ENCODE measurements at regions not wholly inside any gene's neighbourhood (a gene's known extent, or its start where the extent isn't known, plus 50 kb on each side); places are given as distances from the start of the nearest gene placed in this dataset.

DNA sequence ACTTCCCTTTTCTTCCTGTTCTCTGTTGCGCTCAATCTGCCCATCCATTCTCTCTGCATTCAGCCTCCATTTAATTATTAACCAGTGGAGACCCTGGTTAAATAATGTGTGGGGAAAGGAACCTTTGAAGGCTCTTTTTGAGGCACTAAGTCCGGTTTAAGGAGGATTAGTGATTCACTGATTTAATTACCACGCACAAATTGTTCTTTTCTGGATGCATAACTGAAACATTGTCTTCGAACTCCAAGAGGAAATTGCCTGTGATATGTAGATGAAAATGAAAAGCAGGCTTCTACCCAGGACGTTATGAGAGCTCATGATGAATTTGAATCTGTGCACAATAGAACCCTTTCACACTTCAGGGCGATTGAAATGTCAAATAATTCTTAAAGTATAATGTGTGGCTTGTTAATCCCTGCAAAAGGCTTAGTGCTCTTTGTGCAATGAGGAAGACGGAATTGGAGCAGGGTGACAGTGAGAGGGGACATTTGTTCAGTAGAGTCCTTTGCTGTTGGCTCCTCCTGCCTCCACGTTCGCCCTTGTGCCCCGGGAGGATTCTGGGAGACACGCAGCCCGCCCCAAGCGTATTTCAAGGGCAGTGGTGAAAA lies 51.1 kb upstream of the ZNF236 start:
- H3K4me1 ChIP-seq (ENCODE audit: insufficient read depth), result no peaks in the 10 kb centered on the region
- no peaks in the 10 kb centered on the region for H3K36me3 ChIP-seq (ENCODE audit: low read depth)
- no peaks in the 10 kb centered on the region for H3K9me2 ChIP-seq (ENCODE audit: insufficient read depth)
- H3K4me2 ChIP-seq (ENCODE audit: unreplicated experiment), result no peak overlapping the region
- H3K4me3 ChIP-seq, result no peak overlapping the region
- 47 to 51% methylated on average over 13 of the region's 13 CpGs for WGBS, 2 experiments (ENCODE audit: low coverage in 1 of 2, low lambda C conversion rate in 2 of 2, missing lambda C conversion rate in 2 of 2)
- H3F3A ChIP-seq (ENCODE audit: insufficient read depth), result no peaks in the 10 kb centered on the region
- no peaks in the 10 kb centered on the region for H3K79me2 ChIP-seq (ENCODE audit: insufficient read depth)
- H2AFZ ChIP-seq, result no peak overlapping the region
- no peak overlapping the region for H3K27ac ChIP-seq
- no peak for TF ChIP-seq EZH2phosphoT487 (IDR thresholded peaks at IDR 0.05; ENCODE audit: insufficient read depth, low read depth)
- no peak for TF ChIP-seq EZH2 (IDR thresholded peaks at IDR 0.05; ENCODE audit: insufficient read depth, poor library complexity, severe bottlenecking)
- in situ Hi-C loops (cut with MboI), result no loop called here
- no peaks in the 10 kb centered on the region for H3K9me3 ChIP-seq (ENCODE audit: low read depth)
- DNase-seq, result no peak
- no peaks in the 10 kb centered on the region for H4K20me1 ChIP-seq (ENCODE audit: insufficient read depth)
- H3K9ac ChIP-seq, result no peak overlapping the region
- H3K27me3 ChIP-seq (replicated peaks; ENCODE audit: insufficient read depth), result no peaks in the 10 kb centered on the region

DNA sequence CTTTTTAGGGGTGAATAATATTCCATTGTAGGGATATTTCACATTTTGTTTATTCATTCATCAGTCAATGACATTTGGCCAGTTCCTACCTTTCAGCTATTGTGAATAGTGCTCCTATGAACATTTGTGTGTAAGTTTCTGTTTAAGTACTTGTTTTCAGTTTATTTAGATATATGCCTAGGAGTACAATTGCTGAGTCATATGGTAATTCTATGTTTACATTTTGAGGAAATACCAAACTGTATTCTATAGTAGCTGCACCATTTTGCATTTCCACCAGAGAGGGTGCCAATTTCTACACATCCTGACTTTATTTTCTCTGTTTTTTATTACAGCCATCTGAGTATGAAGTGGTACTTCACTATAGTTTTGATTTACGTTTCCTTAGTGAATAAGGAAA lies 54.4 kb upstream of the ZNF236 start:
- Histone ChIP-seq H3K9me2 (ENCODE audit: insufficient read depth) (no peaks in the 10 kb centered on the region), H3K79me2 (ENCODE audit: insufficient read depth) (no peaks in the 10 kb centered on the region), H3K9me3 (ENCODE audit: low read depth) (no peaks in the 10 kb centered on the region), H3K9ac (no peak overlapping the region), H3K4me2 (ENCODE audit: unreplicated experiment) (no peak overlapping the region), H3K4me3 (no peak overlapping the region), H3F3A (ENCODE audit: insufficient read depth) (no peaks in the 10 kb centered on the region), H4K20me1 (ENCODE audit: insufficient read depth) (no peaks in the 10 kb centered on the region), H2AFZ (no peak overlapping the region), H3K27me3 (replicated peaks; ENCODE audit: insufficient read depth) (no peaks in the 10 kb centered on the region), H3K36me3 (ENCODE audit: low read depth) (no peaks in the 10 kb centered on the region), H3K27ac (no peak overlapping the region), H3K4me1 (ENCODE audit: insufficient read depth) (no peaks in the 10 kb centered on the region)
- in situ Hi-C loops (cut with MboI), result no loop called here
- TF ChIP-seq EZH2 (IDR thresholded peaks at IDR 0.05; ENCODE audit: insufficient read depth, poor library complexity, severe bottlenecking) (no peak), EZH2phosphoT487 (IDR thresholded peaks at IDR 0.05; ENCODE audit: insufficient read depth, low read depth) (no peak)
- WGBS, 2 experiments (ENCODE audit: low coverage in 1 of 2, low lambda C conversion rate in 2 of 2, missing lambda C conversion rate in 2 of 2), result 10 to 19% methylated on average over 1 of the region's 1 CpG
- no peak for DNase-seq

- no peak overlapping the region for H3K4me2 ChIP-seq (ENCODE audit: unreplicated experiment)
- 68 to 72% methylated on average over 7 of the region's 7 CpGs for WGBS, 2 experiments (ENCODE audit: low coverage in 1 of 2, low lambda C conversion rate in 2 of 2, missing lambda C conversion rate in 2 of 2)
- H2AFZ ChIP-seq, result no peak overlapping the region
- no peak overlapping the region for H3K4me3 ChIP-seq
- no peaks in the 10 kb centered on the region for H3F3A ChIP-seq (ENCODE audit: insufficient read depth)
- no peak overlapping the region for H3K27ac ChIP-seq
- no peaks in the 10 kb centered on the region for H3K27me3 ChIP-seq (replicated peaks; ENCODE audit: insufficient read depth)
- no peaks in the 10 kb centered on the region for H3K9me2 ChIP-seq (ENCODE audit: insufficient read depth)
- DNase-seq, result no peak
- no peaks in the 10 kb centered on the region for H3K79me2 ChIP-seq (ENCODE audit: insufficient read depth)
- no peaks in the 10 kb centered on the region for H4K20me1 ChIP-seq (ENCODE audit: insufficient read depth)
- H3K4me1 ChIP-seq (ENCODE audit: insufficient read depth), result no peaks in the 10 kb centered on the region
- in situ Hi-C loops (cut with MboI), result no loop called here
- TF ChIP-seq EZH2 (IDR thresholded peaks at IDR 0.05; ENCODE audit: insufficient read depth, poor library complexity, severe bottlenecking), result no peak
- no peak for TF ChIP-seq EZH2phosphoT487 (IDR thresholded peaks at IDR 0.05; ENCODE audit: insufficient read depth, low read depth)
- H3K36me3 ChIP-seq (ENCODE audit: low read depth), result no peaks in the 10 kb centered on the region
- no peaks in the 10 kb centered on the region for H3K9me3 ChIP-seq (ENCODE audit: low read depth)
- no peak overlapping the region for H3K9ac ChIP-seq
Measured at GRCh38 chr18:76766429-76766828, 55.9 kb upstream of the ZNF236 start.

DNA sequence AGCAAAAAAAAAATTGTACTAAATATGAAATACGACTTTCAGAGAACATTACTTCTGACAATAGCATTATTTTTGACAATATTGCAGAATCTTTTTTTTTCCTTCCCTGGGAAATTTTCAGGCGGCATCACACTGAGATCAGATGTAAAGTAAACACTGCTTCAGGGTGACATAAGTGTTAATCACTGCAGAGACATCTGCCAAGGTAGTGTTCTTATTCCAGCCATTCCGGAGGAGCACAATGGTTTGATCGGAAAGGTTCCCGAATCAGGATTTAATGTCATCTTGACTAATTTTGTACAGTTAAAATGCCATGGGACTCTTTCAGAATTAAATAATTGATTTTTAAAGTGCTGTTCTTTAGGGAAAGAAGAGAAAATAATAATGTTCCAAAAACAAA lies 56.7 kb upstream of the ZNF236 start:
- H3K27me3 ChIP-seq (replicated peaks; ENCODE audit: insufficient read depth), result no peaks in the 10 kb centered on the region
- WGBS, 2 experiments (ENCODE audit: low coverage in 1 of 2, low lambda C conversion rate in 2 of 2, missing lambda C conversion rate in 2 of 2), result 4 to 9% methylated on average over 5 of the region's 5 CpGs
- no peaks in the 10 kb centered on the region for H3K9me3 ChIP-seq (ENCODE audit: low read depth)
- H3K9ac ChIP-seq, result no peak overlapping the region
- H2AFZ ChIP-seq, result no peak overlapping the region
- no peak overlapping the region for H3K27ac ChIP-seq
- no peaks in the 10 kb centered on the region for H3K9me2 ChIP-seq (ENCODE audit: insufficient read depth)
- DNase-seq, result peak; percentile 55
- no peaks in the 10 kb centered on the region for H3F3A ChIP-seq (ENCODE audit: insufficient read depth)
- H3K79me2 ChIP-seq (ENCODE audit: insufficient read depth), result no peaks in the 10 kb centered on the region
- peak overlapping the region; percentile 18 for H3K4me2 ChIP-seq (ENCODE audit: unreplicated experiment)
- no peaks in the 10 kb centered on the region for H3K36me3 ChIP-seq (ENCODE audit: low read depth)
- no peaks in the 10 kb centered on the region for H3K4me1 ChIP-seq (ENCODE audit: insufficient read depth)
- no peak overlapping the region for H3K4me3 ChIP-seq
- in situ Hi-C loops (cut with MboI), result no loop called here
- TF ChIP-seq EZH2 (IDR thresholded peaks at IDR 0.05; ENCODE audit: insufficient read depth, poor library complexity, severe bottlenecking) (no peak), EZH2phosphoT487 (IDR thresholded peaks at IDR 0.05; ENCODE audit: insufficient read depth, low read depth) (no peak)
- H4K20me1 ChIP-seq (ENCODE audit: insufficient read depth), result no peaks in the 10 kb centered on the region
